HepG2 (cell line): ENCODE measurements at regions not wholly inside any gene's neighbourhood (a gene's known extent, or its start where the extent isn't known, plus 50 kb on each side); places are given as distances from the start of the nearest gene placed in this dataset.
A peak's percentile ranks its signal among the peaks of the same experiment; 100 is the strongest.

ENCODE experiments used
- ARNT2 ChIP-seq: sonication (generic); formaldehyde crosslinking; IDR thresholded peaks from 2 replicates; pipeline ENCODE4 v1.8.0; 2022; ENCODE audit warnings: mild to moderate bottlenecking, low read depth, missing genetic modification reagents, moderate library complexity
- BORCS8-MEF2B ChIP-seq: sonication (generic); formaldehyde crosslinking; IDR thresholded peaks from 2 replicates; pipeline ENCODE4 v1.8.0; 2022; ENCODE audit warnings: mild to moderate bottlenecking, missing genetic modification reagents
- CEBPG ChIP-seq: IDR thresholded peaks from 2 replicates; pipeline ENCODE4 v1.6.1; 2016
- CENPT ChIP-seq: sonication (generic); formaldehyde crosslinking; IDR thresholded peaks from 2 replicates; pipeline ENCODE4 v1.8.0; 2022; ENCODE audit warnings: low read depth, mild to moderate bottlenecking, moderate library complexity, missing genetic modification reagents
- HIVEP1 ChIP-seq: sonication (generic); formaldehyde crosslinking; IDR thresholded peaks from 2 replicates; pipeline ENCODE4 v1.4.0; 2020; ENCODE audit warnings: mild to moderate bottlenecking, missing genetic modification reagents
- HOXD1 ChIP-seq: sonication (generic); formaldehyde crosslinking; IDR thresholded peaks from 2 replicates; pipeline ENCODE4 v1.5.0; 2020; ENCODE audit warnings: missing genetic modification reagents
- JDP2 ChIP-seq: sonication (generic); formaldehyde crosslinking; IDR thresholded peaks from 2 replicates; pipeline ENCODE4 v1.8.1; 2022; ENCODE audit warnings: missing genetic modification reagents, borderline replicate concordance
- KDM4B ChIP-seq: sonication (generic); formaldehyde crosslinking; IDR thresholded peaks from 2 replicates; pipeline ENCODE4 v1.4.0; 2020; ENCODE audit warnings: missing genetic modification reagents
- NFYB ChIP-seq: sonication (generic); formaldehyde crosslinking; IDR thresholded peaks from 2 replicates; pipeline ENCODE4 v1.4.0; 2020; ENCODE audit warnings: missing genetic modification reagents
- PPARG ChIP-seq: conservative IDR thresholded peaks from 2 replicates; pipeline ENCODE4 v1.6.1; 2016; ENCODE audit warnings: missing biosample characterization, missing genetic modification reagents
- PRPF4 ChIP-seq: fragments of 200-400 bp; formaldehyde crosslinking; IDR thresholded peaks from 2 replicates; pipeline ENCODE4 v1.6.1; 2016; ENCODE audit warnings: low read length, low read depth; ENCODE audit not compliant: poor library complexity, severe bottlenecking
- SIN3B ChIP-seq: fragments of 150-350 bp; IDR thresholded peaks from 2 replicates; pipeline ENCODE4 v1.6.1; 2014; ENCODE audit warnings: low read length
- SRF ChIP-seq: IDR thresholded peaks from 2 replicates; pipeline ENCODE4 v1.6.1; 2011; ENCODE audit warnings: mild to moderate bottlenecking, low read depth, low read length, moderate library complexity
- ZBTB34 ChIP-seq: sonication (generic); formaldehyde crosslinking; IDR thresholded peaks from 2 replicates; pipeline ENCODE4 v1.8.0; 2022; ENCODE audit warnings: mild to moderate bottlenecking, missing genetic modification reagents
- ZBTB39 ChIP-seq: sonication (generic); formaldehyde crosslinking; IDR thresholded peaks from 2 replicates; pipeline ENCODE4 v1.5.0; 2020; ENCODE audit warnings: missing genetic modification reagents
- ZMAT3 ChIP-seq: sonication (generic); formaldehyde crosslinking; conservative IDR thresholded peaks from 2 replicates; pipeline ENCODE4 v1.7.0; 2021; ENCODE audit warnings: missing genetic modification reagents
- ZNF317 ChIP-seq: sonication (generic); formaldehyde crosslinking; IDR thresholded peaks from 2 replicates; pipeline ENCODE4 v1.5.0; 2020; ENCODE audit warnings: mild to moderate bottlenecking, missing genetic modification reagents
- ZNF687 ChIP-seq: sonication (generic); formaldehyde crosslinking; IDR thresholded peaks from 2 replicates; pipeline ENCODE4 v1.5.1; 2020; ENCODE audit warnings: mild to moderate bottlenecking, missing genetic modification reagents, moderate library complexity
- ZNF746 ChIP-seq: sonication (generic); formaldehyde crosslinking; IDR thresholded peaks from 2 replicates; pipeline ENCODE4 v1.8.0; 2022; ENCODE audit warnings: mild to moderate bottlenecking, missing genetic modification reagents
- ZNF784 ChIP-seq: sonication (generic); formaldehyde crosslinking; IDR thresholded peaks from 2 replicates; pipeline ENCODE4 v1.5.1; 2020; ENCODE audit warnings: missing genetic modification reagents, mild to moderate bottlenecking, borderline replicate concordance
- ZSCAN31 ChIP-seq: sonication (generic); formaldehyde crosslinking; IDR thresholded peaks from 2 replicates; pipeline ENCODE4 v1.5.0; 2020; ENCODE audit warnings: low read depth, mild to moderate bottlenecking, missing genetic modification reagents

- TF ChIP-seq ZNF687 (CRISPR knock-in tag) (no peak), ZNF317 (CRISPR knock-in tag) (0 out of 2 replicates have a peak, but pooled peaks have one; percentile 65), ZMAT3 (CRISPR knock-in tag) (peak; percentile 67; the same call in 1 of the 2 replicates), NFYB (peak; percentile 30; the same call in 1 of the 2 replicates), PPARG (CRISPR knock-in tag) (peak; percentile 77), ZSCAN31 (CRISPR knock-in tag) (peak; percentile 84), SRF (0 out of 2 replicates have a peak, but pooled peaks have one; percentile 10), ZBTB34 (CRISPR knock-in tag) (no peak; the same call in 1 of the 2 replicates), JDP2 (CRISPR knock-in tag) (no peak), SIN3B (no peak), KDM4B (CRISPR knock-in tag) (peak; percentile 80; the same call in 1 of the 2 replicates), ARNT2 (CRISPR knock-in tag) (no peak), ZNF746 (CRISPR knock-in tag) (no peak), CEBPG (CRISPR knock-in tag) (peak; percentile 89), BORCS8-MEF2B (CRISPR knock-in tag) (no peak), ZBTB39 (no peak), HOXD1 (CRISPR knock-in tag) (peak; percentile 71; the same call in 1 of the 2 replicates), ZNF784 (CRISPR knock-in tag) (no peak; the same call in 1 of the 2 replicates), PRPF4 (no peak), HIVEP1 (CRISPR knock-in tag) (no peak), CENPT (CRISPR knock-in tag) (no peak)
Observed at GRCh38 chr2:8119782-8120505, 561.9 kb upstream of the ID2 start (continued).
